GM12878 (cell line): ENCODE measurements at regions not wholly inside any gene's neighbourhood (a gene's known extent, or its start where the extent isn't known, plus 50 kb on each side); places are given as distances from the start of the nearest gene placed in this dataset.

Experiments used
- ATAC-seq: fragments of 200-7000 bp; cut with Tn5 transposase; 3 replicates; pipeline ENCODE4 v1.9.1; 2020; ENCODE audit warnings: mild to moderate bottlenecking, moderate library complexity
- BruUV-seq: library from RNA; stranded (reverse); fragments of 400-500 nt; replicated peaks from 2 replicates; lab custom pipeline; 2021; lab: Mats Ljungman, UMichigan
- CTCF ChIA-PET: fragments of 300-600 bp; sonication (Branson Sonifier 250); formaldehyde crosslinking; extraction: SDS; loops from one replicate; lab custom pipeline; 2021; ENCODE audit warnings: inconsistent platforms; lab: Yijun Ruan, JAX
- POLR2A ChIA-PET: fragments of 350-600 bp; formaldehyde crosslinking; extraction: SDS; loops from one replicate; lab custom pipeline; 2021; ENCODE audit warnings: inconsistent platforms; lab: Charles Lee
- RAD21 ChIA-PET: fragments of 300-600 bp; sonication (Branson Sonifier 250); formaldehyde crosslinking; loops from one replicate; lab custom pipeline; 2023; ENCODE audit warnings: antibody characterized with exemption; ENCODE audit not compliant: unreplicated experiment; lab: Charles Lee
- SMC1A ChIA-PET: fragments of 300-600 bp; sonication (Branson Sonifier 250); formaldehyde crosslinking; loops from one replicate; lab custom pipeline; 2023; ENCODE audit not compliant: unreplicated experiment, uncharacterized antibody; lab: Charles Lee
- DNase-seq: peaks from one replicate; pipeline ENCODE4 v3.0.0-alpha.2; 2011; ENCODE audit warnings: low read depth, low spot score
- FAIRE-seq: peaks from 3 replicates; lab custom pipeline; 2011; peaks lifted over from hg19 to GRCh38; lab: Jason Lieb, UNC
- H2AFZ ChIP-seq: 2 replicates; pipeline ENCODE4 v1.6.0; 2011; ENCODE audit warnings: low read depth, low read length, control low read depth; ENCODE audit not compliant: control insufficient read depth
- H3K27ac ChIP-seq: 2 replicates; pipeline ENCODE4 v1.5.1; 2011; ENCODE audit warnings: control low read depth; ENCODE audit not compliant: control insufficient read depth, insufficient read depth
- H3K27me3 ChIP-seq, 2 experiments: replicated peaks in 1 of 2; 2 replicates each; pipeline versions ENCODE4 v1.6.0 to v1.6.1; 2011; ENCODE audit warnings: low read length in 1 of 2; ENCODE audit not compliant: control insufficient read depth in 2 of 2, insufficient read depth in 2 of 2
- H3K36me3 ChIP-seq, 2 experiments: 2 replicates each; pipeline ENCODE4 v1.5.1; 2011; ENCODE audit warnings: low read length in 1 of 2; ENCODE audit not compliant: control insufficient read depth in 2 of 2, insufficient read depth in 2 of 2
- H3K4me1 ChIP-seq: 2 replicates; pipeline ENCODE4 v1.6.1; 2011; ENCODE audit warnings: mild to moderate bottlenecking, low read length, moderate library complexity, mixed read lengths; ENCODE audit not compliant: control insufficient read depth, insufficient read depth
- H3K4me2 ChIP-seq: 2 replicates; pipeline ENCODE4 v1.6.0; 2011; ENCODE audit warnings: control low read depth; ENCODE audit not compliant: control insufficient read depth, insufficient read depth
- H3K4me3 ChIP-seq: fragments of 200-600 bp; sonication (generic); 2 replicates; pipeline ENCODE4 v1.5.1; 2016
- H3K79me2 ChIP-seq: 2 replicates; pipeline ENCODE4 v1.6.0; 2011; ENCODE audit warnings: low read length; ENCODE audit not compliant: control insufficient read depth, insufficient read depth
- H3K9ac ChIP-seq: 2 replicates; pipeline ENCODE4 v1.8.0; 2011; ENCODE audit warnings: low read length, control low read depth, mixed read lengths; ENCODE audit not compliant: control insufficient read depth, insufficient read depth
- H3K9me3 ChIP-seq: replicated peaks from 3 replicates; pipeline ENCODE4 v1.5.1; 2011; ENCODE audit warnings: mild to moderate bottlenecking, low read length; ENCODE audit not compliant: control insufficient read depth, insufficient read depth
- H4K20me1 ChIP-seq: 2 replicates; pipeline ENCODE4 v1.6.0; 2011; ENCODE audit not compliant: control insufficient read depth, insufficient read depth
- ASH2L ChIP-seq: fragments of 300-600, 200-600 bp; sonication (generic); IDR thresholded peaks from 2 replicates; pipeline ENCODE4 v1.6.1; 2017; ENCODE audit warnings: low read depth, mild to moderate bottlenecking, borderline replicate concordance
- BMI1 ChIP-seq: fragments of 450-650 bp; IDR thresholded peaks from 2 replicates; pipeline ENCODE4 v1.6.1; 2016; ENCODE audit warnings: mild to moderate bottlenecking, moderate library complexity, borderline replicate concordance
- CBX3 ChIP-seq: fragments of 200-600 bp; sonication (generic); IDR thresholded peaks from 2 replicates; pipeline ENCODE4 v1.6.1; 2016; ENCODE audit warnings: low read depth, borderline replicate concordance
- CHD2 ChIP-seq: IDR thresholded peaks from 2 replicates; pipeline ENCODE4 v1.6.1; 2011; ENCODE audit warnings: low read depth, low read length, improper control_type of control experiment, borderline replicate concordance
- CHD4 ChIP-seq: fragments of 200-600 bp; sonication (generic); IDR thresholded peaks from 2 replicates; pipeline ENCODE4 v1.6.1; 2016; ENCODE audit warnings: mild to moderate bottlenecking
- KDM1A ChIP-seq: fragments of 200-600 bp; sonication (generic); IDR thresholded peaks from 2 replicates; pipeline ENCODE4 v1.6.1; 2016; ENCODE audit warnings: borderline replicate concordance
- KLF5 ChIP-seq: fragments of 450-650 bp; IDR thresholded peaks from 2 replicates; pipeline ENCODE4 v1.6.1; 2014; ENCODE audit warnings: mild to moderate bottlenecking; ENCODE audit not compliant: partially characterized antibody
- MAX ChIP-seq: IDR thresholded peaks from 2 replicates; pipeline ENCODE4 v1.6.1; 2012; ENCODE audit warnings: low read depth, low read length, improper control_type of control experiment
- MEF2A ChIP-seq: IDR thresholded peaks from 2 replicates; pipeline ENCODE4 v1.6.1; 2011; ENCODE audit warnings: low read depth, mild to moderate bottlenecking, low read length, moderate library complexity; ENCODE audit not compliant: insufficient read depth
- MXI1 ChIP-seq: fragments of 150-350 bp; IDR thresholded peaks from 2 replicates; pipeline ENCODE4 v1.6.1; 2011; ENCODE audit warnings: low read depth, mild to moderate bottlenecking, inconsistent platforms, low read length, improper control_type of control experiment
- NFYB ChIP-seq: IDR thresholded peaks from 2 replicates; pipeline ENCODE4 v1.6.1; 2011; ENCODE audit warnings: low read depth, mild to moderate bottlenecking, low read length, improper control_type of control experiment, moderate library complexity; ENCODE audit not compliant: insufficient read depth
- PAX5 ChIP-seq: IDR thresholded peaks from 2 replicates; pipeline ENCODE4 v1.6.1; 2011; ENCODE audit warnings: low read depth, low read length, borderline replicate concordance
- POU2F2 ChIP-seq: IDR thresholded peaks from 3 replicates; pipeline ENCODE4 v1.6.1; 2011; ENCODE audit warnings: low read depth, mild to moderate bottlenecking, low read length, borderline replicate concordance
- SREBF2 ChIP-seq: IDR thresholded peaks from 2 replicates; pipeline ENCODE4 v1.6.1; 2012; ENCODE audit warnings: mild to moderate bottlenecking, low read length
- USF1 ChIP-seq: IDR thresholded peaks from 2 replicates; pipeline ENCODE4 v1.6.1; 2011; ENCODE audit warnings: borderline replicate concordance, low read depth, mild to moderate bottlenecking, moderate library complexity, mixed read lengths, low read length; ENCODE audit not compliant: insufficient read depth; ENCODE audit errors: extremely low read length
- WRNIP1 ChIP-seq: IDR thresholded peaks from 2 replicates; pipeline ENCODE4 v1.6.1; 2011; ENCODE audit warnings: low read depth, low read length, improper control_type of control experiment, borderline replicate concordance
- ZNF207 ChIP-seq: fragments of 450-650 bp; IDR thresholded peaks from 2 replicates; pipeline ENCODE4 v1.6.1; 2014; ENCODE audit warnings: antibody characterized with exemption, mild to moderate bottlenecking, borderline replicate concordance
- WGBS: methylation state at CpG from one replicate; pipeline ENCODE4 v1.1.6; 2016; ENCODE audit warnings: low lambda C conversion rate; ENCODE audit not compliant: insufficient replicate concordance, insufficient coverage; ENCODE audit errors: missing lambda C conversion rate; 5-methylcytosine and 5-hydroxymethylcytosine counted together
- in situ Hi-C: fragments of 300-500 bp; cut with MboI; formaldehyde crosslinking; loops from 9 replicates; pipeline ENCODE4 v1.14.3; 2018; ENCODE audit warnings: mixed read lengths
- intact Hi-C: fragments of 100-400 bp; cut with micrococcal nuclease; formaldehyde crosslinking; loops from one replicate; pipeline ENCODE4 v1.14.2; 2022; ENCODE audit not compliant: unreplicated experiment
- TF ChIP-seq, protein P1 (sequence below): IDR thresholded peaks from 2 replicates; pipeline ENCODE4 v1.6.1; 2011; ENCODE audit warnings: low read depth, mild to moderate bottlenecking, low read length, moderate library complexity, borderline replicate concordance; ENCODE audit errors: extremely low read depth
- TF ChIP-seq, protein P2 (sequence below): fragments of 450-650 bp; formaldehyde crosslinking; IDR thresholded peaks from 2 replicates; pipeline ENCODE4 v1.4.0; 2020; ENCODE audit warnings: mild to moderate bottlenecking, moderate library complexity

DNA sequence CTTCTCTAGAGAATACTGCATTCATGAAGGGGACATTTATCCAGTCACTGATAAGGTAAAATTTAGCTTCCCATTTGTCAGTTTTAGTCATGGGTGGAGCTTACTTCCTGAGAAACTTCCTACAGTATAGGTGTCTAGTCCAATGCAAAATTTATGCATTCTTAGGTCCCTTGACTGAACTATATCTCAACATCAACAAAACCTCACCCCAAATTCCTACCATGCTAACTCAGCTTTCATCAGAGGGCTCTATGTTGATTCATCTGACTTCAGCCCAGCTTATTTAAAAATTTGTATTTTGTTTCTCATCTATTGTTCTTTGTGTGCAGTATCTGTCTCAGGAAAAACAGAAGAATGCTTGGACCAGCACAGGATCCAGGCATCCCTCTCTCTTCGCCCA is 296.4 kb upstream of the ACVR2A start:
- no peak for ATAC-seq
- Histone ChIP-seq H3K27me3 (no peaks in the 10 kb centered on the region), H3K4me2 (no peak overlapping the region), H3K9me3 (no peaks in the 10 kb centered on the region), H3K9ac (no peak overlapping the region), H4K20me1 (no peaks in the 10 kb centered on the region), H3K4me1 (no peaks in the 10 kb centered on the region), H3K27ac (no peak overlapping the region), H3K79me2 (no peaks in the 10 kb centered on the region), H3K36me3 (no peaks in the 10 kb centered on the region), H3K4me3 (no peak overlapping the region), H2AFZ (no peak overlapping the region)
- 0% methylated on average over 1 of the region's 1 CpG for WGBS
- in situ Hi-C loops, result no loop called here
- POLR2A ChIA-PET, result no interaction called here
- no peak for DNase-seq
- no peak for FAIRE-seq
- RAD21 ChIA-PET, result no interaction called here
- SMC1A ChIA-PET, result interaction anchor here (0.8 kb wide), 1 partner anchor 10 kb away, joined by 4 read pairs; no protein-coding TSS in a partner anchor
- no TSS peak for BruUV-seq
- CTCF ChIA-PET, result interaction anchor here (1.0 kb wide), 1 partner anchor 362 kb away, joined by 3 read pairs; no protein-coding TSS in a partner anchor
- intact Hi-C loops, result no loop called here
- no peak for TF ChIP-seq ASH2L
- TF ChIP-seq, protein P1, sequence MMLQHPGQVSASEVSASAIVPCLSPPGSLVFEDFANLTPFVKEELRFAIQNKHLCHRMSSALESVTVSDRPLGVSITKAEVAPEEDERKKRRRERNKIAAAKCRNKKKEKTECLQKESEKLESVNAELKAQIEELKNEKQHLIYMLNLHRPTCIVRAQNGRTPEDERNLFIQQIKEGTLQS, result no peak
- TF ChIP-seq MEF2A, result no peak
- no peak for TF ChIP-seq NFYB
- TF ChIP-seq MXI1, result no peak
- TF ChIP-seq WRNIP1, result no peak
- no peak for TF ChIP-seq ZNF207
- no peak for TF ChIP-seq CHD4
- TF ChIP-seq BMI1, result no peak
- TF ChIP-seq MAX, result no peak
- no peak for TF ChIP-seq POU2F2
- TF ChIP-seq CHD2, result no peak
- TF ChIP-seq SREBF2, result no peak
- no peak for TF ChIP-seq KLF5
- no peak for TF ChIP-seq KDM1A
- TF ChIP-seq, protein P2, sequence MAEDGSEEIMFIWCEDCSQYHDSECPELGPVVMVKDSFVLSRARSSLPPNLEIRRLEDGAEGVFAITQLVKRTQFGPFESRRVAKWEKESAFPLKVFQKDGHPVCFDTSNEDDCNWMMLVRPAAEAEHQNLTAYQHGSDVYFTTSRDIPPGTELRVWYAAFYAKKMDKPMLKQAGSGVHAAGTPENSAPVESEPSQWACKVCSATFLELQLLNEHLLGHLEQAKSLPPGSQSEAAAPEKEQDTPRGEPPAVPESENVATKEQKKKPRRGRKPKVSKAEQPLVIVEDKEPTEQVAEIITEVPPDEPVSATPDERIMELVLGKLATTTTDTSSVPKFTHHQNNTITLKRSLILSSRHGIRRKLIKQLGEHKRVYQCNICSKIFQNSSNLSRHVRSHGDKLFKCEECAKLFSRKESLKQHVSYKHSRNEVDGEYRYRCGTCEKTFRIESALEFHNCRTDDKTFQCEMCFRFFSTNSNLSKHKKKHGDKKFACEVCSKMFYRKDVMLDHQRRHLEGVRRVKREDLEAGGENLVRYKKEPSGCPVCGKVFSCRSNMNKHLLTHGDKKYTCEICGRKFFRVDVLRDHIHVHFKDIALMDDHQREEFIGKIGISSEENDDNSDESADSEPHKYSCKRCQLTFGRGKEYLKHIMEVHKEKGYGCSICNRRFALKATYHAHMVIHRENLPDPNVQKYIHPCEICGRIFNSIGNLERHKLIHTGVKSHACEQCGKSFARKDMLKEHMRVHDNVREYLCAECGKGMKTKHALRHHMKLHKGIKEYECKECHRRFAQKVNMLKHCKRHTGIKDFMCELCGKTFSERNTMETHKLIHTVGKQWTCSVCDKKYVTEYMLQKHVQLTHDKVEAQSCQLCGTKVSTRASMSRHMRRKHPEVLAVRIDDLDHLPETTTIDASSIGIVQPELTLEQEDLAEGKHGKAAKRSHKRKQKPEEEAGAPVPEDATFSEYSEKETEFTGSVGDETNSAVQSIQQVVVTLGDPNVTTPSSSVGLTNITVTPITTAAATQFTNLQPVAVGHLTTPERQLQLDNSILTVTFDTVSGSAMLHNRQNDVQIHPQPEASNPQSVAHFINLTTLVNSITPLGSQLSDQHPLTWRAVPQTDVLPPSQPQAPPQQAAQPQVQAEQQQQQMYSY (CRISPR knock-in tag), result no peak
- no peak for TF ChIP-seq PAX5
- TF ChIP-seq USF1, result no peak
- TF ChIP-seq CBX3, result no peak
